ENCODE measurements at regions not wholly inside any gene's neighbourhood (a gene's known extent, or its start where the extent isn't known, plus 50 kb on each side); places are given as distances from the start of the nearest gene placed in this dataset.

GRCh38 chr9:86764221-86764624 is 183.1 kb downstream of the GAS1 start:
- DNase-seq (ENCODE audit: low spot score): no peak

GRCh38 chr9:86763791-86764190 is 183.5 kb downstream of the GAS1 start:
- no peak for DNase-seq (ENCODE audit: low spot score)

- DNase-seq (ENCODE audit: low spot score): no peak
Observed at GRCh38 chr9:86757382-86757720, 190.0 kb downstream of the GAS1 start.

GRCh38 chr9:86756576-86757381 is 190.5 kb downstream of the GAS1 start:
- DNase-seq (ENCODE audit: low spot score): no peak

GRCh38 chr9:86755561-86755941 is 191.8 kb downstream of the GAS1 start:
- DNase-seq (ENCODE audit: low spot score): no peak

GRCh38 chr9:86754581-86755560 is 192.4 kb downstream of the GAS1 start:
- no peak for DNase-seq (ENCODE audit: low spot score)

GRCh38 chr9:86753836-86754235 is 193.5 kb downstream of the GAS1 start:
- DNase-seq (ENCODE audit: low spot score): no peak

- DNase-seq (ENCODE audit: low spot score): no peak
Observed at GRCh38 chr9:86752733-86753132, 194.6 kb downstream of the GAS1 start.

GRCh38 chr9:86751956-86752355 is 195.3 kb downstream of the GAS1 start:
- no peak for DNase-seq (ENCODE audit: low spot score)

GRCh38 chr9:86751207-86751606 is 196.1 kb downstream of the GAS1 start:
- DNase-seq (ENCODE audit: low spot score): no peak

GRCh38 chr9:86749894-86750255 is 197.4 kb downstream of the GAS1 start:
- no peak for DNase-seq (ENCODE audit: low spot score)

- DNase-seq (ENCODE audit: low spot score): no peak
Observed at GRCh38 chr9:86749161-86749893, 198.0 kb downstream of the GAS1 start.

- DNase-seq (ENCODE audit: low spot score): no peak
Observed at GRCh38 chr9:86747711-86748110, 199.6 kb downstream of the GAS1 start.

GRCh38 chr9:86741311-86742208 is 205.7 kb downstream of the GAS1 start:
- no peak for DNase-seq (ENCODE audit: low spot score)

GRCh38 chr9:86735772-86736458 is 211.4 kb downstream of the GAS1 start:
- no peak for DNase-seq (ENCODE audit: low spot score)

GRCh38 chr9:86734771-86735170 is 212.5 kb downstream of the GAS1 start:
- DNase-seq (ENCODE audit: low spot score): no peak

GRCh38 chr9:86733929-86734328 is 213.4 kb downstream of the GAS1 start:
- DNase-seq (ENCODE audit: low spot score): no peak

- no peak for DNase-seq (ENCODE audit: low spot score)
Observed at GRCh38 chr9:86732514-86733171, 214.7 kb downstream of the GAS1 start.

- DNase-seq (ENCODE audit: low spot score): no peak
Observed at GRCh38 chr9:86731511-86732063, 215.7 kb downstream of the GAS1 start.

All from ecto neural progenitor cell (in vitro differentiated cells).